ENCODE measurements at regions not wholly inside any gene's neighbourhood (a gene's known extent, or its start where the extent isn't known, plus 50 kb on each side); places are given as distances from the start of the nearest gene placed in this dataset.
A peak's percentile ranks its signal among the peaks of the same experiment; 100 is the strongest.

DNA sequence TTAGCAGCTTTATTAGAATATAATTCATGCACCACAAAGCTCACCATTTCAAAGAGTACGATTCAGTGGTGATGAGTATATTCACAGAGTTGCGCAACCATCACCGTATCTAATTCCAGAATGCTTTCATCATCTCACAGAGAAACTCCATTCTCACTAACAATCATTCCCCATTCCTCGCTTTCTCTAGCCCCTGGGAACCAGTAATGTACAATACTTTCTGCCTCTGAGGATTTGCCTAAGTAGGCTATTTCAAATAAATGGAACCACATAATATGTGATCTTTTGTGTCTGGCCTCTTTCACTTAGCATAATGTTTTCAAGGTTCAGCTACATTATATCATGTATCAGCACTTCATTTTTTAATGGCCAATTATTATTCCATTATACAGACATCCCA is 145.1 kb upstream of the ADAMTS16 start:
- no peak for ATAC-seq
- H3K4me1 Mint-ChIP-seq: no peaks in the 10 kb centered on the region
- no peaks in the 10 kb centered on the region for H3K36me3 Mint-ChIP-seq
- H3K9me3 Mint-ChIP-seq: peaks cover 2% of the 10 kb centered on the region
- H3K27me3 Mint-ChIP-seq: no peaks in the 10 kb centered on the region
- no peak overlapping the region for H3K4me3 Mint-ChIP-seq
- no peak overlapping the region for H3K27ac Mint-ChIP-seq

DNA sequence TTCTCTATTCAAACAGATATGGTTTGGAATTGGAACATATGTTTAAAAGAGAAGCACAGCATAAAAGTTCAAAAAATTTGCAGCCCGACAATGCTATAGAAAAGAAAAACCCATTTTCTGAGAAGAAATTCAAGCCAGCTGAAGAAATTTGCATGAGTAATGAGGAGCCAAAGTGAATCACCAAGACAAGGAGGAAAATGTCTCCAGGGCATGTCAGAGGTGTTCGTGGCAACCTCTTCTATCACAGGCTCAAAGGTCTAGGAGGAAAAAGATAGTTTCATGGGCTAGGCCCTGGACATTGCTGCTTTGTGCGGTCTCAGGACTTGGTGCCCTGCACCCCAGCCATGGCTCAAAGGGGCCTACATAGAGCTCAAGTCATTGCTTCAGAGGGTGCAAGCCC is 134.8 kb upstream of the ADAMTS16 start:
- no peaks in the 10 kb centered on the region for H3K36me3 Mint-ChIP-seq
- H3K27me3 Mint-ChIP-seq: no peaks in the 10 kb centered on the region
- no peak for ATAC-seq
- H3K4me1 Mint-ChIP-seq: no peaks in the 10 kb centered on the region
- peaks cover 11% of the 10 kb centered on the region for H3K9me3 Mint-ChIP-seq
- H3K4me3 Mint-ChIP-seq: no peak overlapping the region
- H3K27ac Mint-ChIP-seq: no peak overlapping the region

DNA sequence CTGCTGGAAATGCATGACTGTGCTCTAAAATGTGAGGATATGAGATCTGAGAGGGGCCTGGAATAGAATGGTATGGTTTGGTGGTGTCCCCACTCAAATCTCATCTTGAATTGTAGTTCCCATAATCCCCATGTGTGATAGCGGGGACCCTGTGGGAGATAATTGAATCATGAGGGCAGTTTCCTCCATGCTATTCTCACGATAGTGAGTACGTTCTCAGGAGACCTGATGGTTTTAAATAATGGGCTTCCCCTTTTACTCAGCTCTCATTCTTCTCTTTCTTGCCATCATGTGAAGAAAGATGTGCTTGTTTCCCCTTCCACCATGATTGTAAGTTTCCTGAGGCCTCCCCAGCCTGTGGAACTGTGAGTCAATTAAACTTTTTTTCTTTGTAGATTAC is 133.6 kb upstream of the ADAMTS16 start:
- Mint-ChIP-seq H3K4me1 (no peaks in the 10 kb centered on the region), H3K27me3 (no peaks in the 10 kb centered on the region), H3K4me3 (no peak overlapping the region), H3K9me3 (peaks cover 14% of the 10 kb centered on the region), H3K27ac (no peak overlapping the region), H3K36me3 (no peaks in the 10 kb centered on the region)
- ATAC-seq: no peak

DNA sequence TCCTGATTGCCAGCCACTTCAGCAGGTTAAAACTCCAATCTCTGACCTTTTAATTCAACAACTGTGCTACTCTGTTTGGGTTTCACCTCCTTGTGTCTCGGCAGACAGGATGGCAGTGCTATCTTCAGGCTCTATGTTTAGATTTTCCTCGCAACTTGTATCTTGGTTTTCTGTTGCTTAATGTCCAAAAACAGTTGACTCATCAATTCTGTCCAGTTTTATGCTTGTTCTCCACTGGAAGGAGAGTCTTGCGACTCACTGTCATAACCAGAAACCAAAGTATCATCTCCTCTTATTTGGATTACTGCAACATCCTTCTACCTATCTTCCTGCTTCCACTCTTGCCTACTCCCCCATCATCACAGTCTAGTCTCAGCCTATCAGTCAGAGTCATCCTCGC is 130.9 kb upstream of the ADAMTS16 start:
- no peaks in the 10 kb centered on the region for H3K36me3 Mint-ChIP-seq
- H3K27me3 Mint-ChIP-seq: no peaks in the 10 kb centered on the region
- no peak overlapping the region for H3K27ac Mint-ChIP-seq
- peaks cover 14% of the 10 kb centered on the region for H3K9me3 Mint-ChIP-seq
- no peaks in the 10 kb centered on the region for H3K4me1 Mint-ChIP-seq
- no peak overlapping the region for H3K4me3 Mint-ChIP-seq
- no peak for ATAC-seq

DNA sequence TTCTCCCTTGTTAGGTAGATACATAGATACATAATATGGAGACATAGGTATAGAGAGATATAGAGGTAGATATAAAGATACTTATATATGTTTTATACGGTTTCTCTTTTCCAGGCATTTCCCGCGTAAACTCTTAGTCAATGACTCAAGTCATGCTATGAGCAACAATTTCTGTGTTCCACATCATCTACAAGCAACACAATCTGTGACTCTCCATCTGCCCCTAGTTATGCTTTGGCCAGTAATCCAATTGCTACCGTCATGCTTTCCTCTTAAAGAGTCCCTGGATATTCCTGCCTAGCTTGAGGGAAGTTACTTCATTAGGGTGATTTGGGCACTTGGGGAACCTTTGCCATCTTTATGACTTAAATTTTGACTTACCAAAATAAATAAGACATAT is 129.0 kb upstream of the ADAMTS16 start:
- Mint-ChIP-seq H3K27ac (no peak overlapping the region), H3K9me3 (peaks cover 10% of the 10 kb centered on the region), H3K27me3 (no peaks in the 10 kb centered on the region), H3K4me1 (no peaks in the 10 kb centered on the region), H3K4me3 (no peak overlapping the region), H3K36me3 (no peaks in the 10 kb centered on the region)
- ATAC-seq: no peak

DNA sequence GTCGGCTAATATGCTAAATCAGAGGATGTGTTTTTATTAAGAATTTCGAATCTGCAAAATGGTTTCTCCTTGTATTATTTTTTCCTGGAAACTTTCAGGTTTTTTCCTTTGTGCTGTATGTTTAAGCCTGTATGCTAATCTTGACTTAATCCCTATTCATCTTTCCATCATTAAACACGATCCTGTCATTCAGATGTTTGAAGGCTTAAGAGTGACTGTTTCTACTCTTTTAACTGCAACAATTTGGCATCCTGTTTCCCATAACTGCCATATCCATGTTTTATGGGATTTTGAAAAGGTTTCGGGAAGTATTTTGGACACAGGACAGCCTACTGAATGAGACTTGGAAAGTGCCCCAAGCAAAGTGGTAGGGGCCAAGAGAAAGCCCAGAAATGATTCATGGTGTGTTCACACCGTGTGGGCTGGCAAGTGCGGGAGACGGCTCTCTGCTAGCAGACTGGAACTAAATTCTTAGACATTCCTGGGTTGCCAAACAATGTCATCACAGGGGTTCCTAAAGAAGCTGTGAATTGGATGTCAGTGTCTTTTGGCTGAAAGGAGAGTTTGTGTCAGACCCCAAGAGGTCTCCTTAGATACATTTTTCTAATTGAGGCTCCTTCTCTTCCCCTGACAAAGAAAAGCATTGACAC is 125.4 kb upstream of the ADAMTS16 start:
- no peaks in the 10 kb centered on the region for H3K4me1 Mint-ChIP-seq
- no peak for ATAC-seq
- H3K27me3 Mint-ChIP-seq: no peaks in the 10 kb centered on the region
- peaks cover 5% of the 10 kb centered on the region for H3K9me3 Mint-ChIP-seq
- no peaks in the 10 kb centered on the region for H3K36me3 Mint-ChIP-seq
- H3K27ac Mint-ChIP-seq: no peak overlapping the region
- H3K4me3 Mint-ChIP-seq: no peak overlapping the region

DNA sequence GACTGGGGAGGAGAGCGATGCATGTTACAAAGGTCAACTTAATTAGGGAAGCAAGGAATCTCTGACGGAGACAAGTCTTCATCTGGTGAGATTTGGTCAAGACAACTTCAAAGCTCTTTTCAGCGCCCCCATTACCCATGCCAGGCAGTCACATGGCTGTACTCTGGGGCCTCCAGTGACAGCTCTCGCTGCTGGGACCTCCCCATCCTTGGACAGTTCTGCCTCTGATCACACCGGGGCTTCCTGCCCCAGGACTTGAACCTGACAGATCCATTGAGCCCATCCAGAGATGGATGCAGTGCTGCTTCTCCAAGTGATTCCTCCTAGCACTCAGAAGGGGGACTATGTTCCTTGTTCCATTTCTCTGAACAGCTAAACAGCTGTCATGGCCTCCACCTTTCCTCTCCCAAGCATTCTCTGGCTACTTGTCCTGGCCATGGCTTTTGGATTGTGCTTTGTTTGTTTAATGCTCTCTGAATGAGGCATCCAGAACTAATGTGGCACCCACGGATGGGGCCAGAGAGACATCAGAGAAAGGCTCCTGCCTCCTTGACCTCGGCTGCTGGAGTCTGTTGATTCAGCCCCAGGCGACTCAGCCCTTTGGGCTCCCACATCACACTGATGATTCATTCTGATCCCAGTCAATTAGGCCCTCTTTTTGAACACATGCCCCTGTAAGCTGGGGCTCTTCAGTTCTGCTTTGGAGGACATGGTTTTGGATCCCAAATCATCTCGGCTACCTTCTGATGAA is 122.1 kb upstream of the ADAMTS16 start:
- H3K9me3 Mint-ChIP-seq: no peaks in the 10 kb centered on the region
- no peaks in the 10 kb centered on the region for H3K4me1 Mint-ChIP-seq

DNA sequence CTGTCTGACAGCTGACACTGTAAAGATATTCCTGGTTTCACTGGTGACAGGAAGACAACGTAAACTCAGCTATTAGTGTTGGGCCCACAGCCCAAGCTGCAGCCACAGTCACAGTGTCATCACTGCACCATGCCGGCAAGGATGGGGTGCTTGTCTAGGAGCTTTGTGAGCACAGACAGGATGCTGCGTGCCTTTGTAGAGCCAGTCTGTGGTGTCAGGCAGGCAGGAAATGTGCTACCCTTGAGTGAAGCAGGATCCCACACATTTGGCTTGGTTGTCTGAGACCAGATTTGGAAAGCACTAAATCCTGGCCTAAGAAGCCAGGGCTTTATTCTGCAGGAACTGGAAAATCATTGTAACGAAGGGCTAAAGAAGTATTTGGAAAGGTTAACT is 121.6 kb upstream of the ADAMTS16 start:
- no peaks in the 10 kb centered on the region for H3K4me1 Mint-ChIP-seq
- no peak overlapping the region for H3K4me3 Mint-ChIP-seq
- ATAC-seq: no peak
- no peaks in the 10 kb centered on the region for H3K27me3 Mint-ChIP-seq
- H3K36me3 Mint-ChIP-seq: no peaks in the 10 kb centered on the region
- no peak overlapping the region for H3K27ac Mint-ChIP-seq
- no peaks in the 10 kb centered on the region for H3K9me3 Mint-ChIP-seq

More for the DNA sequence above, 122.1 kb upstream of the ADAMTS16 start:
- no peak overlapping the region for H3K27ac Mint-ChIP-seq
- no peaks in the 10 kb centered on the region for H3K27me3 Mint-ChIP-seq
- no peak for ATAC-seq
- no peak overlapping the region for H3K4me3 Mint-ChIP-seq
- H3K36me3 Mint-ChIP-seq: no peaks in the 10 kb centered on the region

DNA sequence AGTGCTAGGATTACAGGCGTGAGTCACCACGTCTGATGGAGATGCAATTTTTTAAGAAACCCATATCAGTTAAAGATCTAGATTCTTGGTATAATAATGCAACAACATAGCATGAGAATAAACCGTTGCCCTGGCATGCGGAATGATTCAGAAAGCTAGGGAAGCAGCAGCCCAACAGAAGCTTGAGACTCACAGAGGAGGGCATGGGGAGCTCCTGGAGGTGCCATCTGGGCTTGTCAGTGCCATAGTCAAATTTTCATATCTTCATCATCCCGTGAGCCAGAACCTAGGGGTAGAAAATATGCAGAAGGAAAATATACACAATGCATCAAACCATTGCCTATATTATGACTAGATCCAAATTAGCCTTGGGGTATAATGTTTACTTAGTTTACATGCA is 118.7 kb upstream of the ADAMTS16 start:
- Mint-ChIP-seq H3K27ac (no peak overlapping the region), H3K9me3 (peaks cover 3% of the 10 kb centered on the region), H3K27me3 (no peaks in the 10 kb centered on the region), H3K4me3 (no peak overlapping the region), H3K4me1 (peaks cover 11% of the 10 kb centered on the region), H3K36me3 (no peaks in the 10 kb centered on the region)
- no peak for ATAC-seq

DNA sequence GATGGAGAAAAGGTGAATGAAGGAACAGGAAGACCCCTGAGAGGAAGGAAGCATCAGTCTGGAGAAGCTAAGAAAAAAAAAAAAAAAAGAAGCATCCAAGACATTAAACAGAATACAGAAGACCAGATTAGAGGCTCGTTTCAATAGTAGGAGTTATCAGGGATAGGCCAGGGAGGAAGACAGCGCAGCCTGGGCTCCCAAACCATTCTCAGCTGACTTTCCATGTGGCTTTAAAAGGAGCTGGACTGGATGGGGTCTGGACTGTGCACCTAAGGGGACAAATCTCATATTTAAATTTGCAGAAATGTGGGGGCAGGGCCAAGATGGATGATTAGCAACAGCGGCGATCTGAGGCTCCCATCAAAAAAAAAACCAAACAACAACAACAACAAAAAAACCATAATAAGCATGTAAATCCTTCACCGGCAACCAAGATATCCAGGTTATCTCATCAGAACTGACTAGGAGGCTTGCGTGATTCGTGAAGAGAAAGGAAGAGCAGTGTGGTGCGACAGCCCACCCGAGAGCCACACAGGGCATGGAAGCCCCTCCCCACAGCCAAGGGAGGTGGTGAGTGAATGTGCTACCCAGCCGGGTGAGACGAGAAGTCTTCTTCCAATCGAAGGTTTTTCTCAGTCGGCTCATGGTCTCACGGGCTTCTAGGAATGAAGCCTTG is 114.9 kb upstream of the ADAMTS16 start:
- H3K4me3 Mint-ChIP-seq: peak overlapping the region; percentile 46
- peaks cover 11% of the 10 kb centered on the region for H3K4me1 Mint-ChIP-seq
- ATAC-seq: no peak
- H3K27me3 Mint-ChIP-seq: no peaks in the 10 kb centered on the region
- no peak overlapping the region for H3K27ac Mint-ChIP-seq
- peaks cover 3% of the 10 kb centered on the region for H3K9me3 Mint-ChIP-seq
- no peaks in the 10 kb centered on the region for H3K36me3 Mint-ChIP-seq

DNA sequence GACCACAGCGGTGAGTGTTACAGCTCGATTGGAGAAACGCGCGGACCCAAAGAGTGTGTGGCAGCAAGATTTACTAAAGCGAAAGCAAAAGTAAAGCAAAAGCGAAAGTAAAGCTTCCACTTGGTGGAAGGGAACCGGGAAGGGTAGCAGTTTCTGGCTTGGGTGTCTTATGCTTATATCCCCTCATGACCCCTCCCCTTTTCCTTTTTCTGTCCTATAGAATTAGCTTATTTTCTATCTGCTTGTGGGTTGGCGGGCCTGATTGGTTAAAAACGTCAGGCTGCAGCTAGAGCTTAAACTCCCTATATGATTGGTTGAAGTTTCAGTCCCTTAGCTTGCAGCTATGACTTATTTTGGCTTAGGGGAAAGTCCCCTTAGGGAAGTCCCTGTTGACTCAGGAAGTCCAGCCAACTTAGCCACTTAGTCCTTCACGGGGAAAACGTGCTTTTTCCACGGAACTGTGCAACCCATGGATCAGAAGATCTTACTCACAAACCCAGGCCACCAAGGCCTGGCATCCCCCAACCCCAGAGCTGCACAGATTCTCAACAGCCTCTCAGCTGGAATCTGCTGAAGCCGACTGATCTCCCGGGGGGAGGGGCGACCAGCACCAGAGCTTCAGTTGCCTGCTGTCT is 114.2 kb upstream of the ADAMTS16 start:
- Mint-ChIP-seq H3K4me1 (peaks cover 11% of the 10 kb centered on the region), H3K27me3 (no peaks in the 10 kb centered on the region), H3K9me3 (peaks cover 5% of the 10 kb centered on the region), H3K36me3 (no peaks in the 10 kb centered on the region), H3K4me3 (no peak overlapping the region), H3K27ac (no peak overlapping the region)
- no peak for ATAC-seq

DNA sequence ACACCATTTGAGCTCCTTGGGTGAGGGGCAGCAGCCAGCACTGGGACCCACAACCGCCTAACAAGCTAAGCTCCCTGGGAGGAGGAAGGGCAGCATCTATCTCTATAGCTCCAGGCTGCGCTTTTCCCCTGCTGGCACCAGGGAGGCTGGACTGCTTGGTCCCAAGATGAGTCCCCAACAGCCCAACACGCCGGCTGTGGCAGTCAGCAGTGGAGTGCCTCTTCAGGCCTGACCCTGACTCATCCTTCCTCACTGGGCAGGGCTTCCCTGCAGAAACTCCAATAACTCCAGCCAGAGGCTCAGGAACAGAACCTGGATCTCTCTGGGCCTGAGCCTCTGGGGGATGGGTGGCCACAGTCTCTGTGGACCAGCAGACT is 113.7 kb upstream of the ADAMTS16 start:
- Mint-ChIP-seq H3K9me3 (peaks cover 5% of the 10 kb centered on the region), H3K27me3 (no peaks in the 10 kb centered on the region), H3K36me3 (no peaks in the 10 kb centered on the region), H3K4me1 (peaks cover 11% of the 10 kb centered on the region), H3K4me3 (no peak overlapping the region), H3K27ac (no peak overlapping the region)
- no peak for ATAC-seq

DNA sequence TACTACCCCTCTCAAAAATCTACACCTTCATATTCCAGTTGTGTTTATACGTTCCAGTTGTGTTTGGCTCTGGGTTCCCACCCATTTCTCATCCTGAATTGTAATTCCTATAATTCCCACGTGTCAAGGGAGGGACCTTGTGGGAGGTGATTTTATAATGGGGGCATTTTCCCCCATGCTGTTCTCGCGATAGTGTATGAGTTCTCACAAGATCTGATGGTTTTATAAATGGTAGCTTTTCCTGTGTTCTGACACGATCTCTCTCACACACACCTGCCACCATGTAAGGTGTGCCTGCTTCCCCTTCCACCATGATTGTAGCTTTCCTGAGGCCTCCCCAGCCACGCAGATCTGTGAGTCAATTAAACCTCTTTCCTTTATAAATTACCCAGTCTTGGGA is 108.5 kb upstream of the ADAMTS16 start:
- Mint-ChIP-seq H3K4me3 (no peak overlapping the region), H3K36me3 (no peaks in the 10 kb centered on the region), H3K4me1 (no peaks in the 10 kb centered on the region), H3K9me3 (peaks cover 8% of the 10 kb centered on the region), H3K27me3 (no peaks in the 10 kb centered on the region), H3K27ac (no peak overlapping the region)
- no peak for ATAC-seq

DNA sequence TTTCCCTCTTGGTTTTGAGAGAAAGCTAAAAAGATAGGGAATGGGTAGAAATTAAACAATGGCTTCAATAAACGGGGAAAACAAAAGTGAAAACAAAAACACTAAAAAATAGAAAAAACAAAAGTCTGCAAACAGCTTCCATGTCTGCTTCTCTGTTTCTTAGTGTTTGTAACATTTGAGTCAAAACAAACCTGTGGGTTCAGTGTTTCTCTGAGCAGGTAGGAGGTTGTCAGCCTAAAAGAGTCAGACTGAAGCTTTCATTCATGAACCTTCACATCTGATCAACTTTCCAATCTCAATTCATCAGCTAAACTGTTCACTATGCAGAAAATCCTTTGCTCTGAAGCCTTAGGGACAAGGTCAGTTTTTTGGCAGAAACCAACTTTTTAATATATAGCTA is 102.5 kb upstream of the ADAMTS16 start:
- Mint-ChIP-seq H3K36me3 (no peaks in the 10 kb centered on the region), H3K27ac (no peak overlapping the region), H3K9me3 (peaks cover 3% of the 10 kb centered on the region), H3K27me3 (no peaks in the 10 kb centered on the region), H3K4me3 (no peak overlapping the region), H3K4me1 (no peaks in the 10 kb centered on the region)
- no peak for ATAC-seq

DNA sequence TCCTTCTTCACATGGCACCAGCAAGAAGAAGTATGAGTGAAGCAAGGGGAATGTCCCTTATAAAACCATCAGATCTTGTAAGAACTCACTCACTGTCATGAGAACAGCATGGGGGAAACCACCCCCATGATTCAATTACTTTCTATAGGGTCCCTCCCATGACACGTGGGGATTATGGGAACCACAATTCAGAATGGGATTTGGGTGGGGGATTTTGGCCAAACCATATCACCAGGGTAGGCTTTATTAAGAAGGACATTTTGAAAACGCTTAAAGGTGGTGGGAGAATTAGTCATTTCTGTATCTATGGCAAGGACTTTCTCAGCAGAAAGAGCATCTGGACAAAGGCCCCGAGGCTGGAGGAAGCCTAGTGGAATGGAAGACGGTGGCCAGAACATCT is 100.2 kb upstream of the ADAMTS16 start:
- Mint-ChIP-seq H3K36me3 (no peaks in the 10 kb centered on the region), H3K9me3 (peaks cover 3% of the 10 kb centered on the region), H3K4me3 (no peak overlapping the region), H3K4me1 (no peaks in the 10 kb centered on the region), H3K27me3 (no peaks in the 10 kb centered on the region), H3K27ac (no peak overlapping the region)
- ATAC-seq: no peak

Data from stimulated activated memory B cell treated with anti-CD40 and anti-IgM and Interleukin-4, amounts not matched to agents 10 μg/mL and 1 μg/mL and 100 μg/mL, for 72 hours (primary cell).